ENCODE measurements at regions not wholly inside any gene's neighbourhood (a gene's known extent, or its start where the extent isn't known, plus 50 kb on each side); places are given as distances from the start of the nearest gene placed in this dataset.
"Not testable (repeated sequence)": the region's sequence is repeated elsewhere in the genome, so short reads cannot be mapped to it uniquely, and the experiment has no call there.

GRCh38 chr10:26952094-26952493 lies 91.3 kb upstream of the ABI1 start:
- no peak for DNase-seq

- DNase-seq = no peak
Observed at GRCh38 chr10:26951650-26952049, 90.9 kb upstream of the ABI1 start.

DNA sequence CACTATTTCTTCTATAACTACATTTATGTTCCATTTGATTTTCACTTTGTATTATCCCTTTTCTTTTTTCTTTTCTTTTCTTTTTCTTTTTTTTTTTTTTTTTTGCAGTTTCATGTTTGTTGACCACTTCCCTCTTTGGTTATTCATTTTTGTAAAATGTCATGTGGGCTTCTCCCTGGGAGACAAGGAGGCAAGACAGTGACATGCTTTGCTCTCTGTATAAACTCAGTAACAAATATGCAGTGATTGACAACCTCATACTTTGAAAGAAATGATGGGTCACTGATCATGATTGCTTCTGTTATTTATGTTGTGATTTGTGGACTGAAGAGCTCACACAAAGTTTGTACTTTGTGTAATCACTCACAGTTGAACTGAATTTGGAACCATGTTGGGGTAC lies 90.2 kb upstream of the ABI1 start:
- no peak for DNase-seq

GRCh38 chr10:26946102-26946811 lies 85.5 kb upstream of the ABI1 start:
- DNase-seq = no peak

- DNase-seq = no peak
Observed at GRCh38 chr10:26944261-26944882, 83.6 kb upstream of the ABI1 start.

GRCh38 chr10:26939962-26940354 lies 79.2 kb upstream of the ABI1 start:
- DNase-seq = no peak

- no peak for DNase-seq
Observed at GRCh38 chr10:26939290-26939961, 78.7 kb upstream of the ABI1 start.

DNA sequence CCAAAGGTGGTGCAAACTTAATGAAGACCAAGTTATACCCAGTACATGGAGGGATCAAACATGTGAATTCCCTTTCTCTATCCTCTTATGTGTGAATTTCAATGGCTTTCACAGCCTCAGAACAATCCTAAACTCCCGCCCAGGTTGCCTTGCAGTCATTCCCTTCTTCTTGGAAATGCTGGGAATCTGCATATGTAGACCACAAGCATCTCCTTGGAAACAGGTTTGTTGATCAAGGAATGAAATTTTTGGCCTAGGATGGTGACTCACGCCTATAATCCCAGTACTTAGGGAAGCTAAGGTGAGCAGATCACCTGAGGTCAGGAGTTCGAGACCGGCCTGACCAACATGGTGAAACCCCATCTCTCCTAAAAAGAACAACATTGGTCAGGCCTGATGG lies 77.8 kb upstream of the ABI1 start:
- no peak for DNase-seq

- no peak for DNase-seq
Observed at GRCh38 chr10:26937371-26937770, 76.6 kb upstream of the ABI1 start.

GRCh38 chr10:26934190-26934589 lies 73.4 kb upstream of the ABI1 start:
- DNase-seq = not testable (repeated sequence)

- DNase-seq = no peak
Observed at GRCh38 chr10:26932576-26932975, 71.8 kb upstream of the ABI1 start.

- peak; percentile 11 for DNase-seq
Observed at GRCh38 chr10:26931223-26931622, 70.5 kb upstream of the ABI1 start.

GRCh38 chr10:26922824-26923223 lies 62.1 kb upstream of the ABI1 start:
- DNase-seq = not testable (repeated sequence)

DNA sequence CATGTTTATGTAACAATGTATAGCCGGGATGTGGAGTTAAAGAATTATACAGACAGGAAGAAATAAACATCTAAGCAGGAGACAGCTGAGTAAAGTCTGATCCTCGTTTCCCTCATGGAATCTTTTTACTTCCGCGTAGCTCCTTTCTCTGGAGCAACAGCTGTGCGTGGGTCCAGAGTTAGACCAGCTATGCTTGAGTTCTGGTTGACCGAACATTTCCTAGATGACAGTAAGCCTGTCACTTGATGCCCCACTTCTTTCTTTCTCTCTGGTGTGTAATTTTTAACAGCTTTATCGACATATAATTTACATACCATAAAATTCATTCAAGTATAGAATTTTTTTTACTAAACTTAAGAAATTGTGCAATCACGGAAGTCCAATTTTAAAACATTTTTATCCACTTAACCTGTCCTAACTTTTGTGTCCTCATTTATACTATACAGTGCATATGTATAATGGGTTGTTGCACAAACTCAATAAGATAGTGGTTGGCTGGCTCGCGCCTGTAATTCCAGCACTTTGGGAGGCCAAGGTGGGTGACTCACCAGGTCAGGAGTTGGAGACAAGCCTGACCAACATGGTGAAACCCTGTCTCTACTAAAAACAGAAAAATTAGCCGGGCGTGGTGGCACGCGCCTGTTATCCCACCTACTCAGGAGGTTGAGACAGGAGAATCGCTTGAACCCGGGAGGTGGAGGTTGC lies 58.5 kb upstream of the ABI1 start:
- DNase-seq = not testable (repeated sequence)

GRCh38 chr10:26914898-26915297 lies 54.1 kb upstream of the ABI1 start:
- DNase-seq = no peak

GRCh38 chr10:26911811-26912461 lies 51.2 kb upstream of the ABI1 start:
- no peak for DNase-seq

All from activated CD4-positive, alpha-beta T cell treated with anti-CD3 and anti-CD28 coated beads for 48 hours (primary cell).